IPS-18c (cell line): ENCODE measurements at regions not wholly inside any gene's neighbourhood (a gene's known extent, or its start where the extent isn't known, plus 50 kb on each side); places are given as distances from the start of the nearest gene placed in this dataset.

Experiments
- H3K4me3 ChIP-seq: 2 replicates; pipeline ENCODE4 v1.7.0; 2013; ENCODE audit warnings: low read depth, mild to moderate bottlenecking, low read length, moderate library complexity; ENCODE audit not compliant: insufficient read depth
- H3K9me3 ChIP-seq: one replicate; pipeline ENCODE4 v1.6.1; 2013; ENCODE audit warnings: mild to moderate bottlenecking, low read length, moderate library complexity; ENCODE audit not compliant: control insufficient read depth, insufficient read depth

DNA sequence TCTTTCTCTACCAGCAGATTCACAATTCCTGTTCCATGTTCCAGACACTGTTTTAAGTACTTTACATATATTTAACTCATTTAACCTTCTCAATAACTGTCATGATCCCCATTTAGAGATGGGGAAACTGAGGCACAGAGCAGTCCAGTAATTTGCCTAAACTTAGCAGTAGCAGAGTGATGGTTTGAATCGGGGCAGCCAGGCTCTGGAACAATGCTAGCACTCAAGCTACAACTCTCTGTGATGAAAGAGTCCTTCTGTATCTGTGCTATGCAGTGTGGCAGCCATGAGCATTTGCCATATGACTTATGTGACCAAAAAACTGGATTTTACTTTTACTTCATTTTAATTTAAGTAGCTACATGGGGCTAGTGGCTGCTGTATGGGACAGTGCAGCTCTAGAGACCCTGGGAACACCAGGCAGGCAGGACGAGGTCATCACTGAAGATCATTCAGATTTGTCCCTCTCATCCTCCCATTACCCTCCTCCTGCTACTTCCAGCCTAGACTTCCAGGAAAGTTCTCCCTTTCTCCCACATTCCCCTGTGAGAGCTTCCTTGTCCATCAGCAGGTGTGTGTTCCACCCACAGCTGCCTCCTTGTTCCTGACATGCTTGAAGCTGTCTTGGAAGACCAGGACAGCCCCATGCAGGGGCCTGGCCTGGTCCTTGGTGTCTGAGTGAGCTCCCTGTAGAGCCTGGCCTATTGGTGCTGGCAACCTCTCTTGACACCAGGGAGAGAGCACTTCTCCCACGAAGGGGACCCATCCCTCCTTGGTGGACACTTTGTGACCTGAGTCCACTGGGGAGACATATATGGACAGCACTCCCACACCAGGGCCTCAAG, 157.0 kb downstream of the MRPL14 start:
- H3K4me3 ChIP-seq: no peak overlapping the region

GRCh38 chr6:43969158-43969981, 157.9 kb downstream of the MRPL14 start:
- no peak overlapping the region for H3K4me3 ChIP-seq
- no peaks in the 10 kb centered on the region for H3K9me3 ChIP-seq

More for the DNA sequence above, 157.0 kb downstream of the MRPL14 start:
- H3K9me3 ChIP-seq: no peaks in the 10 kb centered on the region

DNA sequence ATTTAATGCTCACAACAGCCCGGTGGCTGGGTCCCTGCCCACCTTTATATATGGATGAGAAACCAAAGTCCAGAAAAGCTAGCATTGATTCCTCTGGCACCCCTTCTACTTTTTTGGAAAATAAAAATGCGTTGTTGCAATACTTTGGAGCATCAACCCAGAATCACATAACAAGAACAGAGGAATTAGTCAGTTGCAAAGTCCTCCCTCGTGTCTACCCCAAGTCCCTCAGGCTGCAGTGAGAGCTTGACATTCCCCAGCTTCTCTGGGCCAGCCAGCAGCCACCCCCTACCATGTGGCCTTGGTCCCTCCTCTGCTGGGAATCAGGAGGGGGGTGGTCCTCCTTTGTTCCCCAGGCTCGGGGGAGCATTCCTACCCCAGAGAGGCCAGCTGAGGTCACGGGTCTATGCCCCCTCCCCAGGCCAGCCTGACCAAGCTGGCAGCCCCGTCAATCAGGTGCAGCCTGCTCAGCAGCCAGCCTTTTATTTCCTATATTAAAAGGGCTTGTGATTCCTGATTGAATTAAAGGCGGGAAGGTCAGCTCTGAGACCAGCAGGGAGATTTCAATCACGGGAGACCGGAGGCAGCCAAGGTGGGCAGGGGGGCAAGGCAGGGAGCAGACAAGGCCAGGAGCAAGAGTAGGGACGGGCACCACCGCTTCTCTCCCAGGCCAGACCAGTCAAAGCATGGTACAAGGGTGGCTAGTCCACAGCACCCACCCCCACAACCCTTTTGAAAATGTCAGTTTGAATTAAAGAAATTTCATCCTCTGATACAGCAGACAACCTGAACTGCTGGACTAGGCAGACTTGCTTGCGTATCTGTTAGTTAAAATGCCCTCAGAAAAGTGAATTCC, 158.9 kb downstream of the MRPL14 start:
- H3K9me3 ChIP-seq: no peaks in the 10 kb centered on the region
- H3K4me3 ChIP-seq: no peak overlapping the region

DNA sequence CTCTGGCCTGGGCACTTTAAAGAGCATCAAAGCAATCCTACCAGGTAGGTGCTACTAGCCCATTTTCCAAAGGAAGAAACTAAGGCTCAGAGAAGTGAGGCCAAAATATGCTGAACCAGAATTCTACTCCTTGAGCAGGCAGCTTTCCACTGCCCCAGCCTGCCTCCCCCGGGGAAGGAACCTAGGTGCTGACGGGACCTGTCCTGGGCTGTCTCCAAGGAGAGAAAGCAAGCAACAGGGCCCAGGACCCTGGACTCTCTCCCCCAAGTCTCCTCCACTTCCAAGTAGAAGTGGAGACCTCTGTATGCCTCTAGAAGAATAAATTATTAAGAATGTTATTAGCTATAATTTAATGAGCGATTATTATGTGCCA, 159.5 kb downstream of the MRPL14 start:
- no peak overlapping the region for H3K4me3 ChIP-seq
- H3K9me3 ChIP-seq: no peaks in the 10 kb centered on the region

DNA sequence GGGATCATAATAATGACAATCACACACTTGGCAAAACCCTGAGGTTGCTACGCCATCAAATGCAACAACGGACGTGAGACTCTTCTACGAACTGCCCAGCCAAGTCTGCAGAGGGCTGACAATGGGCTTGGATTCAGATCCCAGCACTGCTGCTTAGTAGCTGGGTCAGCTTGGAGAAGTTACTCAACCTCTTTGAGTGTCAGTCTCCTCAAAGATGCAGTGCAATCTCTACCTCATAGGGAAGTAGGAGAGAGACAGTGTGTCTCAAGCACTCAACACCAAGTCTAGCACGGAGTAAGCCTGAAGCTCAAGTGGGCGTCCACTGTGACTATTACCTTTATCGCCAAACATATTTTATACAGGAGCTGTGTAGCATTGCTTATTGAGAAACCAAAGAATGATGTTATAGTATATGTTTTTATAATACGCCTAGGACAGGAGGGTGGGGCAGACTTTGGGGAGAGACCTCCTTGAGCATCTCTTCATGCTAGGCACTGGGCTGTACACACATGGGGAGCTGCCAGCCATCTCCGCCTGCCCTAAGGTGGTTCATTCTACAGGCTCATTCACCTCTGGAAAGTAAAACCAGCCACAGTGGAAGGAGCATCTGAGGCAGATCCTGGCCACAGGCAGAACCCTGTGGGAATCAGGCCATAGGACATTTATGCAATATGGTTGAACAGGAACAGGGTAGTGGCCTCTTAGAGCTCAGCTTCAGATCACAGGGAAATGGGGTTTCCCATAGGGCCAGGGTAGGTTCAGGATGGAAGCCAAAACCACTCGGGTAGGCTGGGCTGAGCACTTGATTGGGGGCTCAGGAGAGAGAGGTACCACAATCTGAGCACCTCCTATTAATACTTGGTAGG, 160.2 kb downstream of the MRPL14 start:
- H3K4me3 ChIP-seq: no peak overlapping the region
- H3K9me3 ChIP-seq: no peaks in the 10 kb centered on the region

- Histone ChIP-seq H3K4me3 (no peak overlapping the region), H3K9me3 (no peaks in the 10 kb centered on the region)
Measured at GRCh38 chr6:43966374-43966658, 160.9 kb downstream of the MRPL14 start.

- Histone ChIP-seq H3K4me3 (no peak overlapping the region), H3K9me3 (no peaks in the 10 kb centered on the region)
Measured at GRCh38 chr6:43965628-43966373, 161.5 kb downstream of the MRPL14 start.

GRCh38 chr6:43964659-43965570, 162.3 kb downstream of the MRPL14 start:
- no peaks in the 10 kb centered on the region for H3K9me3 ChIP-seq
- no peak overlapping the region for H3K4me3 ChIP-seq

GRCh38 chr6:43963877-43964658, 163.2 kb downstream of the MRPL14 start:
- no peaks in the 10 kb centered on the region for H3K9me3 ChIP-seq

DNA sequence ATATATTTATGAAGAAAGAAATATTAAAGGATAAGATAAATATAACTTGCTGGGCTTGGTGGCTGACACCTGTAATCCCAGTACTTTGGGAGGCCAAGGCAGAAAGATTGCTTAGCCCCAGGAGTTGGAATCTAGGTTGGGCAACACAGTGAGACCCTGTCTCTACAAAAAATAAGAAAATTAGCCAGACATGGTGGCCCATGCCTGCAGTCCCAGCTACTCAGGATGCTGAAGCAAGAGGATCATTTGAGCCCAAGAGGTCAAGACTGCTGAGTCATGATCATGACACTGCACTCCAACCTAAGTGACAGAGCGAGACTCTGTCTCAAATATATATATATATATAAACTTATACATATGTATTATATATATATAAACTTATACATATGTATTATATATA, 164.0 kb downstream of the MRPL14 start:
- Histone ChIP-seq H3K4me3 (no peak overlapping the region), H3K9me3 (no peaks in the 10 kb centered on the region)

More at GRCh38 chr6:43963877-43964658, 163.2 kb downstream of the MRPL14 start:
- H3K4me3 ChIP-seq: no peak overlapping the region

DNA sequence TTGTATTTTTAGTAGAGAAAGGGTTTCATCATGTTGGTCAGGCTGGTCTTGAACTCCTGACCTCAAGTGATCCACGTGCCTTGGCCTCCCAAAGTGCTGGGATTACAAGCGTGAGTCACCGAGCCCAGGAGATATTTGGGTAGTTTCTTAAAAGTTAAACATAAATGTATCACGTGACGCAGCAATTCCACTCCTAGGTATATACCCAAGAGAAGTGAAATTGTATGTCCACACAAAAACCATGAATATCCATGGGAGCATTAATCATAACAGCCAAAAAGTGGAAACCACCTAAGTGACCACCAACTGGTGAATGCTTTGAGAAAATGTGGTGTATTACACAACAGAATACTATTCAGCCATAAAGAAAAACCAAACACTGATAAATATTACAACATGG, 164.8 kb downstream of the MRPL14 start:
- no peaks in the 10 kb centered on the region for H3K9me3 ChIP-seq
- H3K4me3 ChIP-seq: no peak overlapping the region

- no peak overlapping the region for H3K4me3 ChIP-seq
- no peaks in the 10 kb centered on the region for H3K9me3 ChIP-seq
Measured at GRCh38 chr6:43957273-43957672, 170.0 kb downstream of the MRPL14 start.

- Histone ChIP-seq H3K9me3 (no peaks in the 10 kb centered on the region), H3K4me3 (no peak overlapping the region)
Measured at GRCh38 chr6:43956478-43956877, 170.8 kb downstream of the MRPL14 start.

- Histone ChIP-seq H3K4me3 (no peak overlapping the region), H3K9me3 (no peaks in the 10 kb centered on the region)
Measured at GRCh38 chr6:43954311-43955131, 172.7 kb downstream of the MRPL14 start.
